ENCODE measurements at regions not wholly inside any gene's neighbourhood (a gene's known extent, or its start where the extent isn't known, plus 50 kb on each side); places are given as distances from the start of the nearest gene placed in this dataset.
A peak's percentile ranks its signal among the peaks of the same experiment; 100 is the strongest.
"Not testable (repeated sequence)": the region's sequence is repeated elsewhere in the genome, so short reads cannot be mapped to it uniquely, and the experiment has no call there.

- DNase-seq (ENCODE audit: low read depth); H3K27me3 ChIP-seq (ENCODE audit: control insufficient read depth, insufficient read depth, low read length); H3K4me3 ChIP-seq (ENCODE audit: low read depth, low read length); FAIRE-seq; H3K36me3 ChIP-seq (ENCODE audit: control insufficient read depth, insufficient read depth, low read length): not testable (repeated sequence)
- TF ChIP-seq CTCF (IDR thresholded peaks at IDR 0.05; ENCODE audit: insufficient read depth, low read length, severe bottlenecking): peak; percentile 36
Observed at GRCh38 chr2:87217741-87218410, 196.2 kb upstream of the PLGLB1 start.

GRCh38 chr2:87220651-87221050, 199.0 kb upstream of the PLGLB1 start:
- not testable (repeated sequence) for H3K27me3 ChIP-seq (ENCODE audit: control insufficient read depth, insufficient read depth, low read length); FAIRE-seq; H3K36me3 ChIP-seq (ENCODE audit: control insufficient read depth, insufficient read depth, low read length); DNase-seq (ENCODE audit: low read depth); H3K4me3 ChIP-seq (ENCODE audit: low read depth, low read length)

GRCh38 chr2:87222131-87222530, 200.5 kb upstream of the PLGLB1 start:
- not testable (repeated sequence) for FAIRE-seq

GRCh38 chr2:87223873-87224272, 202.2 kb upstream of the PLGLB1 start:
- FAIRE-seq; H3K4me3 ChIP-seq (ENCODE audit: low read depth, low read length); H3K36me3 ChIP-seq (ENCODE audit: control insufficient read depth, insufficient read depth, low read length); H3K27me3 ChIP-seq (ENCODE audit: control insufficient read depth, insufficient read depth, low read length); DNase-seq (ENCODE audit: low read depth): not testable (repeated sequence)

More at GRCh38 chr2:87222131-87222530, 200.5 kb upstream of the PLGLB1 start:
- peak; percentile 4 for DNase-seq (ENCODE audit: low read depth)
- H3K36me3 ChIP-seq (ENCODE audit: control insufficient read depth, insufficient read depth, low read length); H3K27me3 ChIP-seq (ENCODE audit: control insufficient read depth, insufficient read depth, low read length); H3K4me3 ChIP-seq (ENCODE audit: low read depth, low read length): not testable (repeated sequence)

- H3K27me3 ChIP-seq (ENCODE audit: control insufficient read depth, insufficient read depth, low read length); H3K36me3 ChIP-seq (ENCODE audit: control insufficient read depth, insufficient read depth, low read length); H3K4me3 ChIP-seq (ENCODE audit: low read depth, low read length); DNase-seq (ENCODE audit: low read depth): not testable (repeated sequence)
- peak; percentile 86 for FAIRE-seq
- TF ChIP-seq CTCF (IDR thresholded peaks at IDR 0.05; ENCODE audit: insufficient read depth, low read length, severe bottlenecking): peak; percentile 17
Observed at GRCh38 chr2:87229091-87229689, 207.5 kb upstream of the PLGLB1 start.

GRCh38 chr2:87229964-87230363, 208.3 kb upstream of the PLGLB1 start:
- not testable (repeated sequence) for DNase-seq (ENCODE audit: low read depth); H3K27me3 ChIP-seq (ENCODE audit: control insufficient read depth, insufficient read depth, low read length); FAIRE-seq; H3K36me3 ChIP-seq (ENCODE audit: control insufficient read depth, insufficient read depth, low read length); H3K4me3 ChIP-seq (ENCODE audit: low read depth, low read length)

- not testable (repeated sequence) for H3K4me3 ChIP-seq (ENCODE audit: low read depth, low read length); H3K27me3 ChIP-seq (ENCODE audit: control insufficient read depth, insufficient read depth, low read length); FAIRE-seq
Observed at GRCh38 chr2:87235333-87235981, 213.8 kb upstream of the PLGLB1 start.

GRCh38 chr2:87237570-87238336, 216.1 kb upstream of the PLGLB1 start:
- not testable (repeated sequence) for H3K4me3 ChIP-seq (ENCODE audit: low read depth, low read length); H3K36me3 ChIP-seq (ENCODE audit: control insufficient read depth, insufficient read depth, low read length); H3K27me3 ChIP-seq (ENCODE audit: control insufficient read depth, insufficient read depth, low read length); DNase-seq (ENCODE audit: low read depth)
- peak; percentile 85 for FAIRE-seq

More at GRCh38 chr2:87235333-87235981, 213.8 kb upstream of the PLGLB1 start:
- DNase-seq (ENCODE audit: low read depth); H3K36me3 ChIP-seq (ENCODE audit: control insufficient read depth, insufficient read depth, low read length): not testable (repeated sequence)

All from bronchial epithelial cell (primary cell).